22Rv1 (cell line): ENCODE measurements at regions not wholly inside any gene's neighbourhood (a gene's known extent, or its start where the extent isn't known, plus 50 kb on each side); places are given as distances from the start of the nearest gene placed in this dataset.

Source experiments
- H3K27ac ChIP-seq: fragments of 450-650 bp; 2 replicates; pipeline ENCODE4 v1.5.1; 2017
- CTCF ChIP-seq: fragments of 450-650 bp; IDR thresholded peaks from 2 replicates; pipeline ENCODE4 v1.5.1; 2017; ENCODE audit warnings: mild to moderate bottlenecking
- ZFX ChIP-seq: fragments of 450-650 bp; IDR thresholded peaks from 2 replicates; pipeline ENCODE4 v1.6.1; 2017; ENCODE audit warnings: antibody characterized with exemption, borderline replicate concordance

GRCh38 chr18:60111525-60111924 is 211.7 kb downstream of the PMAIP1 start:
- H3K27ac ChIP-seq, result no peak overlapping the region
- TF ChIP-seq ZFX, result no peak
- no peak for TF ChIP-seq CTCF

- TF ChIP-seq CTCF (no peak), ZFX (no peak)
- no peak overlapping the region for H3K27ac ChIP-seq
Observed at GRCh38 chr18:60110836-60111235, 211.0 kb downstream of the PMAIP1 start.

GRCh38 chr18:60100778-60101177 is 201.0 kb downstream of the PMAIP1 start:
- TF ChIP-seq CTCF, result no peak
- TF ChIP-seq ZFX, result no peak
- H3K27ac ChIP-seq, result no peak overlapping the region

- H3K27ac ChIP-seq, result no peak overlapping the region
- TF ChIP-seq ZFX (no peak), CTCF (no peak)
Observed at GRCh38 chr18:60099709-60100108, 199.9 kb downstream of the PMAIP1 start.

- H3K27ac ChIP-seq, result no peak overlapping the region
- TF ChIP-seq CTCF, result no peak
- TF ChIP-seq ZFX, result no peak
Observed at GRCh38 chr18:60096428-60096827, 196.6 kb downstream of the PMAIP1 start.

GRCh38 chr18:60092073-60092472 is 192.3 kb downstream of the PMAIP1 start:
- TF ChIP-seq ZFX (no peak), CTCF (no peak)
- no peak overlapping the region for H3K27ac ChIP-seq

- TF ChIP-seq ZFX (no peak), CTCF (peak; percentile 40)
- H3K27ac ChIP-seq, result no peak overlapping the region
Observed at GRCh38 chr18:60090170-60090569, 190.4 kb downstream of the PMAIP1 start.
